HG03135 (cell line): ENCODE measurements at regions not wholly inside any gene's neighbourhood (a gene's known extent, or its start where the extent isn't known, plus 50 kb on each side); places are given as distances from the start of the nearest gene placed in this dataset.
"Not testable (repeated sequence)": the region's sequence is repeated elsewhere in the genome, so short reads cannot be mapped to it uniquely, and the experiment has no call there.

ENCODE experiments used
- ATAC-seq: cut with Tn5 transposase; IDR thresholded peaks from one replicate; pipeline ENCODE4 v1.9.1; 2021; ENCODE audit warnings: mild to moderate bottlenecking, moderate library complexity; ENCODE audit not compliant: unreplicated experiment

- ATAC-seq = no peak
Measured at GRCh38 chr4:94011190-94011589, 182.6 kb downstream of the ATOH1 start.

DNA sequence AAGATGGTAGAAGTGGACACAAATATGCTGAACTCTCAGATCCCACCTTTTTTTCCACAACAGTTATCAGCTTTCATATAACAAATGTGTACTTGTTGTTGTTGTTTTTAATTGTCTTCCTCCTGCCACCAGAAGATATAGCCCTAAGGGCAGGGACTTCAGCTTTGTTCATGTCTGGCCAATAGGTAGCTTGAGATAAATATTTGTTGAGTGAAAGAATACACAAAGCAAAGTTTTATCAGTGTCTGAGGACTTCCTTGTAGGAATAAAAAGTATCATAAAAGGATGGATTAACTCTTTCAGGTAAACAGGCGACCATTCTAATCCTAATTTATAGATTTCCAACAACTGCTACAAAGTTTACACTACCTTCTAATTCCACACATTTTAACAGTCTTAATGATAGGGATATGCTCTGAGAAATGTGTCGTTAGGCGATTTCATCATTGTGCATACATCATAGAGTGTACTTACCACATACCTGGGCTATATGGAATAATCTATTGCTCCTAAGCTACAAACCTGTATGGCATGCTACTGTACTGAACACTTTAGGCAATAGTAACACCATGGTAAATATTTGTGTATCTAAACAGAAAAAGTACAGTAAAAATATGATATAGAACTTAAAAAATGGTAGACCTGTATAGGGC is 186.1 kb downstream of the ATOH1 start:
- ATAC-seq = no peak

- ATAC-seq = no peak
Measured at GRCh38 chr4:94015956-94016355, 187.4 kb downstream of the ATOH1 start.

DNA sequence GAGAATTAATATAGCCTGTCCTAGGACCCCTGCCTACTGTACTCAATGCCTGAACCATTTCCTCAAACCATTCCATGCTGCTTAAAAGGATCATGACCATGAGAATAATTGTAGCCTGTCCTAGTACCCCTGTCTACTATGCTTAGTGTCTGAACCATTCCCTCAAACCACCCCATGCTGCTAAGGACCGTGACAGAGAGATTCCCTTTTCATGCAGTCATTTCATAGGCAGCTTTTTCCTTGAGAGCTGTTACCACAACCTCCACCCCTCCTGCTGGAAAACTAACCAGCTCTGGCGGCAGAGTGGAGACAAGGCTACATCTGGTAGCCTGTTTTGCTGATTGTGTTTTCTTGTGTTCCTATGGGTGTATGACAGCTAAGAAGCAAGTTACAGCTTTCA is 174.9 kb upstream of the SMARCAD1 start:
- no peak for ATAC-seq

DNA sequence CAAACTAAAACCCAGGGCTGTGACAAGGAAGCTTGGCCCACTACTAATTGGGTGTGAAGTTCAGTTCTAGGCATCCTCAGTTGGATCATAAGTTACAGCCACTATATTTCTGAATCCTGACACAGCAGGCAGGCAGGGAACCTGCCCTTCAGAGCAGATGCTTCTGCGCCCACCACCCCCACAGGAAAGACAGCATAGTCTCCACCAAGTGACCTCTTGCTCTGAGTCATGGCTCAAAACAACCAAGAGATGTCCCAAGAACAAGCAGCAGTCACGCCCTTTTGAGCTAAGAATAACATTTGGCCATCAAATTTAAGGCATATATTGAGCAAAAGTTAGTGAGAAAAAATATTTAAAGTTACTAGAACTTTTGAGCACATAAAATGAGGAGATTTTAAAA is 170.7 kb upstream of the SMARCAD1 start:
- ATAC-seq = no peak

- ATAC-seq = no peak
Measured at GRCh38 chr4:94038195-94038594, 169.5 kb upstream of the SMARCAD1 start.

DNA sequence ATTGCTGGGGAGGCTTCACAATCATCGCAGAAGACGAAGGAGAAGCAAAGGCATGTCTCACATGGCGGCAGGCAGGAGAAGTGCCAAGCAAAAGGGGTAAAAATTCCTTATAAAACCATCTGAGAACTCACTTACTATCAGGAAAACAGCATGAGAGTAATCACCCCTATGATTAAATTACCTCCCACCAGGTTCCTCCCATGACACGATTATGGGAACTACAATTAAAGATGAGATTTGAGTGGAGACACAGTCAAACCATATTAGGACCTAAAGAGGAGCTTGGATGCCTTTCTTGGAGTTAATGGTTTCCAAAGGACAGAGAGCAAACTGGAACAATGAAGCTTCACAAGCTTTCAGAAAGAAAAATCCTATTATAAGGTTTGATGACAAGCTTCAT is 168.4 kb upstream of the SMARCAD1 start:
- no peak for ATAC-seq

- ATAC-seq = not testable (repeated sequence)
Measured at GRCh38 chr4:94044471-94044870, 163.2 kb upstream of the SMARCAD1 start.

- ATAC-seq = no peak
Measured at GRCh38 chr4:94063084-94063483, 144.6 kb upstream of the SMARCAD1 start.

GRCh38 chr4:94068753-94069719 is 138.6 kb upstream of the SMARCAD1 start:
- no peak for ATAC-seq

DNA sequence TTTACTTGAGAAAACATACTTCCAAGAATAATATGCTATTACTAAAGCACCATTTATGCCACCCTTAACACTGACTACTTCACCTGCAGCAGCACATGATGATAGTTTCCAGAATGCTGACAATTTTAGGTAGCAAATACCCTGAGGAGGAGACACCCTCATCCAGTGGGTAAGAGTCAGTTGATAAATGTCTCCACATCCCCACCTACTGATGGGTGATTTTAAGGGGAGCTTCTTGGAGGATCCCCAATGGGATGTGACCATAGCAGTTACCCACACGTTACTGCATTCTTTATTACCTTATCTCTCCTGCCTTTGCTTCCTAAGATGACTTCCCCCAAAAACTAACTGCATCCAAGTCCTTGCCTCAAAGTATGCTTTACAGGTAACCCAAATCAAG is 131.2 kb upstream of the SMARCAD1 start:
- ATAC-seq = no peak

- ATAC-seq = no peak
Measured at GRCh38 chr4:94084155-94084554, 123.5 kb upstream of the SMARCAD1 start.

DNA sequence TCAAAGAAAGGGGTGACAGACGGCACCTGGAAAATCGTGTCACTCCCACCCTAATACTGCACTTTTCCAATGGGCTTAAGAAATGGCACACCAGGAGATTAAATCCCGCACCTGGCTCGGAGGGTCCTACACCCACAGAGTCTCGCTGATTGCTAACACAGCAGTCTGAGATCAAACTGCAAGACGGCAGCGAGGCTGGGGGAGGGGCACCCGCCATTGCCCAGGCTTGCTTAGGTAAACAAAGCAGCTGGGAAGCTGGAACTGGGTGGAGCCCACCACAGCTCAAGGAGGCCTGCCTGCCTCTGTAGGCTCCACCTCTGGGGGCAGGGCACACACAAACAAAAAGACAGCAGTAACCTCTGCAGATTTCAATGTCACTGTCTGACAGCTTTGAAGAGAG is 108.5 kb upstream of the SMARCAD1 start:
- ATAC-seq = not testable (repeated sequence)

DNA sequence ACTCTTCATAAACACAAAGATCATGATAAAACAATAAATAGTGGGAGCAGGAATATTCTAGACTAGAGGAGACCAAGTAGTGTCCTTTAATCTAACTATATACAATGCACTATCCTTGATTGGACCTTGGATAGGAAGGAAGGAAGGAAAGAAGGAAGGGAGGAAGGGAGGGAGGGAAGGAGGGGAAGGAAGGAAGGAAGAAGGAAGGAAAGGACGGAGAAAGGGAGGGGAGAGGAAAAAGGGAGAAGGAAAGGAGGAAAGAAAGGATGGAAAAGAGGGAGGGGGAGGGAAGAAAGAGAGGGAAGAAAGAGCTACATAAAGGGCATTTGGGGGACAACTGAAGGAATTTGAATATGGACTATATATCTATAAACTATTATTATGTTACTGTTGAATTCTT is 95.0 kb upstream of the SMARCAD1 start:
- ATAC-seq = no peak

GRCh38 chr4:94115687-94116086 is 92.0 kb upstream of the SMARCAD1 start:
- no peak for ATAC-seq

- no peak for ATAC-seq
Measured at GRCh38 chr4:94116842-94117241, 90.8 kb upstream of the SMARCAD1 start.

- ATAC-seq = no peak
Measured at GRCh38 chr4:94126669-94127068, 81.0 kb upstream of the SMARCAD1 start.

DNA sequence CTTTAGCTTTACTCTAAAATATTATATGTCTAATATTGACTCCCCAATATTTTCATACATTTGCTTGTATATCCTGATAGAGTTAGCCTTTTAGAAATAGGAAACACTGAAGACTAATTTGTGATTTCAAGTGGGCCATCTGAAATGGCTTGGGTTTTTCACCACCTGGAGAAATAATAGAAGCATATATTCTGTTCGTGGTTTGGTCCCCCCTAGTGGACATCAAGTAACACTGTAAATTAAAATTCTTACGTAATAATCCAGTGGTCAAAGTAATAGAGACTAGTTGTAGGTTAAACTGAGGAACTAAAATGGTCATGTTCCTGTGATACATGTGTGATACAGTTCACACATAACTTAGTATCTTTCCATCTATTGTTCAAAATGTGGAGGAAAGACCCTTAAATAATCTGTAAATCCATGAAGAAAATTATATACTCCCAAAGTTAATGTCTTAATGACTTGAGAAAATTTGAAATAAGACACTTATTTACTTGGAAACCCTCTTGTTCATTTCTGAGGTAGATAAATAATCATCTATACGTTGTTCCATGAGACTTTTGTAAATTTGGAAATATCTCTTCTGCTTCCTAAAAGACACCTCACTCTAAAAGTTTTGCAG is 79.8 kb upstream of the SMARCAD1 start:
- ATAC-seq = no peak

DNA sequence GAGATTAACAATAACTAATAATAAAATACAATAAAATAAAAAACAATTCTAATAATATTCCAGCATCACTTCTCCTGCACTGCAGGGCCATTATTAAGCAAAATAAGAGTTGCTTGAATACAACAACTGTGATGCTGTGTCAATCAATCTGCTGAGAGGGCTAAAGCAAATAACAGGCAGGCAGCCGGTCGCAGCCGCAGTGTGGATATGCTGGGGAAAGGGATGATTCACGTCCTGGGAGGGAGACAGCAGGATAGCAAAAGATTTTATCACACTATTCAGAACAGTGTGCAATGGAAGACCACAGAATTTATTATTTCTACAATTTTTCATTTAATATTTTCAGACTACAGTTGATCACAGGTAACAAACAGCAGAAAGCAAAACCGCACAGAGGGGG is 76.5 kb upstream of the SMARCAD1 start:
- ATAC-seq = no peak

- ATAC-seq = no peak
Measured at GRCh38 chr4:94135701-94136100, 72.0 kb upstream of the SMARCAD1 start.

DNA sequence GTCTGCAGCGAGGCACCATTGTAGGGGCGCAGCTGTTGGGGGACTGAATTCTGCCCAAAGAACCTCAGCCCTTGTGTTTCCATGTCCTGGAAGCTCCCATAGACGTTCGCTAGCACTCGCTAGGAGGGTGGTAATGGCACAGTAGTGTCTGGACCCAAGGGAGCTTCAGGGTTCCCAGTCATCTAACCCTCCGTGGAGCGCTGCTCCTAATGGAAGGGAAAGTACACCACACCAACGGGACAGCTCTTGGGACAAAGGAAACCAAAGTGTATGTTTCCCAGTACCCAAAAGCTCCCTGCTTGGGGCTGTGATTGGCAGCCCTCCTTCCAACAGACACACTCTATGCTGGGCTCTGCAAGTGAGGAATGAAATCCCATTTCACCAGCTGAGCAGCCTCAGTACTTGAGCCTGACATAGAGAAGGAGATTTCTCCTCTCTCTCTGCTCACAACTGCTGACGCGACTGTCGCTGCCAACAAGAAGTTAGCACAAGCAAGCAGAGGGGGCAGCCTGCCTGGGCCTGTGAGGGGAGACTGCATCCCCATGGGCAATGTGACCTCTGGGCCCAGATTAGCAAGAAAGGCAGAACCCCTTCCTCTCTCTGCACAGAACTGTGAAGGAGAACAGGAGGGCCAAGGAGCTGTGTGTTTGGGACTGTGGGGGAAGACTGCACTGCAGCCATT is 67.6 kb upstream of the SMARCAD1 start:
- ATAC-seq = no peak
